Neural progenitor cell (in vitro differentiated cells): ENCODE measurements at regions not wholly inside any gene's neighbourhood (a gene's known extent, or its start where the extent isn't known, plus 50 kb on each side); places are given as distances from the start of the nearest gene placed in this dataset.

Experiments used
- DNase-seq: peaks from one replicate; pipeline ENCODE4 v3.0.0-alpha.2; 2016; ENCODE audit warnings: low spot score
- H2AFZ ChIP-seq: fragments of 200-600 bp; sonication (generic); replicated peaks from 2 replicates; pipeline ENCODE4 v1.6.1; 2016; ENCODE audit warnings: antibody characterized with exemption
- H3F3A ChIP-seq: fragments of 200-600 bp; sonication (generic); 2 replicates; pipeline ENCODE4 v1.6.1; 2016; ENCODE audit warnings: antibody characterized with exemption, low read depth
- H3K27ac ChIP-seq: fragments of 200-600 bp; sonication (generic); 2 replicates; pipeline ENCODE4 v1.5.1; 2016; ENCODE audit warnings: mild to moderate bottlenecking
- H3K27me3 ChIP-seq: fragments of 200-600 bp; sonication (generic); 2 replicates; pipeline ENCODE4 v1.6.1; 2016; ENCODE audit warnings: mild to moderate bottlenecking, moderate library complexity
- H3K36me3 ChIP-seq: fragments of 200-600 bp; sonication (generic); 2 replicates; pipeline ENCODE4 v1.5.1; 2016
- H3K4me1 ChIP-seq: fragments of 200-600 bp; sonication (generic); 2 replicates; pipeline ENCODE4 v1.6.1; 2016; ENCODE audit warnings: mixed run types
- H3K4me2 ChIP-seq: fragments of 200-600 bp; sonication (generic); 2 replicates; pipeline ENCODE4 v1.6.1; 2016
- H3K4me3 ChIP-seq: fragments of 200-600 bp; sonication (generic); 2 replicates; pipeline ENCODE4 v1.5.1; 2016
- H3K79me2 ChIP-seq: fragments of 200-600 bp; sonication (generic); 2 replicates; pipeline ENCODE4 v1.6.1; 2016; ENCODE audit warnings: low read depth
- H3K9ac ChIP-seq: fragments of 200-600 bp; sonication (generic); 2 replicates; pipeline ENCODE4 v1.6.1; 2016
- H3K9me3 ChIP-seq: fragments of 200-600 bp; sonication (generic); 2 replicates; pipeline ENCODE4 v1.5.1; 2016; ENCODE audit warnings: low read depth
- H4K20me1 ChIP-seq: fragments of 200-600 bp; sonication (generic); 2 replicates; pipeline ENCODE4 v1.6.1; 2016; ENCODE audit warnings: low read depth
- H3K27ac Mint-ChIP-seq: 3 replicates; pipeline ENCODE4 v1.8.0; 2021; ENCODE audit warnings: mixed read lengths
- H3K27me3 Mint-ChIP-seq: 2 replicates; pipeline ENCODE4 v1.8.0; 2022; ENCODE audit warnings: low read depth, mild to moderate bottlenecking, inconsistent platforms, moderate library complexity, mixed read lengths; ENCODE audit not compliant: insufficient read depth
- H3K36me3 Mint-ChIP-seq: 3 replicates; pipeline ENCODE4 v1.8.0; 2021; ENCODE audit warnings: mixed read lengths
- H3K4me1 Mint-ChIP-seq: 3 replicates; pipeline ENCODE4 v1.8.0; 2021; ENCODE audit warnings: mixed read lengths
- H3K4me3 Mint-ChIP-seq: 3 replicates; pipeline ENCODE4 v1.8.0; 2021; ENCODE audit warnings: mild to moderate bottlenecking, moderate library complexity, mixed read lengths
- H3K9me3 Mint-ChIP-seq: 3 replicates; pipeline ENCODE4 v1.8.0; 2020; ENCODE audit warnings: mixed read lengths
- EZH2 ChIP-seq: fragments of 200-600 bp; sonication (generic); IDR thresholded peaks from 2 replicates; pipeline ENCODE4 v1.6.1; 2017; ENCODE audit warnings: antibody characterized with exemption, mild to moderate bottlenecking, moderate library complexity
- EZH2phosphoT487 ChIP-seq: fragments of 200-600 bp; sonication (generic); IDR thresholded peaks from 2 replicates; pipeline ENCODE4 v1.6.1; 2017; ENCODE audit warnings: antibody characterized with exemption
- TF ChIP-seq, protein P1 (sequence below): fragments of 200-600 bp; sonication (generic); IDR thresholded peaks from 2 replicates; pipeline ENCODE4 v1.5.1; 2017; ENCODE audit warnings: antibody characterized with exemption, mild to moderate bottlenecking

DNA sequence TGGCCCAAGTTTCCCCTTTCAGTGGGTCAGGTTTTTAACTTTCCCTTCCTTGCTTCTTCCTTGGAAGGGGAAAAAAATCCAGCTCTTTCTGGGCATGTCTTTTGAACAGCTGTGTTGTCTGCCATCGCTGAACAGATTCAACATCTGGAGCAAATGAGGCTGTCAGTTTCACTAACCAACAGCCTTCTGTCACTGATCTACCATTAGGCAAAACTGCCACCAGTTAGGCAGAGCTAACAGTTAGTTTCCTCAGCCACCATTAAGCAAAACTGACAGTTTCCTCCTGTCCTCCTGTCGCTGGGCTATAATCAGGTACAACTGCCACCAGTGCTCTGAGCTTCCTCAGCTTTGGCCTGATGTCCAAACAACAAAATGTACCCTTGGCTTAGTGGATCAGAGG, 81.9 kb downstream of the NPTX2 start:
- no peak for DNase-seq
- Mint-ChIP-seq H3K4me1 (no peaks in the 10 kb centered on the region), H3K36me3 (no peaks in the 10 kb centered on the region), H3K4me3 (no peak overlapping the region), H3K27ac (no peak overlapping the region), H3K9me3 (peaks cover 8% of the 10 kb centered on the region), H3K27me3 (peaks cover 8% of the 10 kb centered on the region)
- Histone ChIP-seq H3K4me3 (no peak overlapping the region), H3K4me2 (no peak overlapping the region), H3K79me2 (no peaks in the 10 kb centered on the region), H3F3A (no peaks in the 10 kb centered on the region), H3K27ac (no peak overlapping the region), H3K9ac (no peak overlapping the region), H2AFZ (no peak overlapping the region), H3K36me3 (no peaks in the 10 kb centered on the region), H3K4me1 (no peaks in the 10 kb centered on the region), H3K9me3 (peaks cover 4% of the 10 kb centered on the region), H3K27me3 (peaks cover under 1% of the 10 kb centered on the region), H4K20me1 (no peaks in the 10 kb centered on the region)
- TF ChIP-seq EZH2phosphoT487 (no peak), EZH2 (no peak)

DNA sequence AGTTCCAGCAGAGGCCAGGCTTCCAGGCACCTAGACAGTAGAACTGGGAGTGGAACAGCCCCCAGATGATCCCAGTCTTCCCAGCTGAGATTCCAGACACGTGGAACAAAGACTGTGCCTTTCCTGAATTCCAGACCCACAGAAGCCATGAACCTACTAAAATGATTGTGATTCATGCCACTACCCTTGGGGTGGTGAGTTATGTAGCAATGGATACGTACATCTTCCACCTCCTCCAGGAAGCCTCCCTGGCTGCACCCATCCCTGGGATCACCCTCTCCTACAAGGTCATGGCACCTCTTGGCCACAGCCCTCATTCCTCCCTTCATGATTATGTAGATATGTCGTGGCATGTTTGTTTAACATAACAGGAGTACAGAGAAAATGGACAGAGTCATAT, 83.4 kb downstream of the NPTX2 start:
- no peaks in the 10 kb centered on the region for H3K79me2 ChIP-seq
- peaks cover 6% of the 10 kb centered on the region for H3K27me3 ChIP-seq
- no peaks in the 10 kb centered on the region for H3F3A ChIP-seq
- H3K4me3 ChIP-seq: no peak overlapping the region
- no peak overlapping the region for H3K27ac Mint-ChIP-seq
- H3K9me3 ChIP-seq: peaks cover 4% of the 10 kb centered on the region
- no peak for TF ChIP-seq EZH2
- TF ChIP-seq, protein P1, sequence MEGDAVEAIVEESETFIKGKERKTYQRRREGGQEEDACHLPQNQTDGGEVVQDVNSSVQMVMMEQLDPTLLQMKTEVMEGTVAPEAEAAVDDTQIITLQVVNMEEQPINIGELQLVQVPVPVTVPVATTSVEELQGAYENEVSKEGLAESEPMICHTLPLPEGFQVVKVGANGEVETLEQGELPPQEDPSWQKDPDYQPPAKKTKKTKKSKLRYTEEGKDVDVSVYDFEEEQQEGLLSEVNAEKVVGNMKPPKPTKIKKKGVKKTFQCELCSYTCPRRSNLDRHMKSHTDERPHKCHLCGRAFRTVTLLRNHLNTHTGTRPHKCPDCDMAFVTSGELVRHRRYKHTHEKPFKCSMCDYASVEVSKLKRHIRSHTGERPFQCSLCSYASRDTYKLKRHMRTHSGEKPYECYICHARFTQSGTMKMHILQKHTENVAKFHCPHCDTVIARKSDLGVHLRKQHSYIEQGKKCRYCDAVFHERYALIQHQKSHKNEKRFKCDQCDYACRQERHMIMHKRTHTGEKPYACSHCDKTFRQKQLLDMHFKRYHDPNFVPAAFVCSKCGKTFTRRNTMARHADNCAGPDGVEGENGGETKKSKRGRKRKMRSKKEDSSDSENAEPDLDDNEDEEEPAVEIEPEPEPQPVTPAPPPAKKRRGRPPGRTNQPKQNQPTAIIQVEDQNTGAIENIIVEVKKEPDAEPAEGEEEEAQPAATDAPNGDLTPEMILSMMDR: no peak
- no peak for TF ChIP-seq EZH2phosphoT487
- H3K36me3 ChIP-seq: no peaks in the 10 kb centered on the region
- H3K4me2 ChIP-seq: no peak overlapping the region
- no peak overlapping the region for H2AFZ ChIP-seq
- peaks cover 2% of the 10 kb centered on the region for H3K4me1 Mint-ChIP-seq
- no peak overlapping the region for H3K4me3 Mint-ChIP-seq
- no peak overlapping the region for H3K27ac ChIP-seq
- no peaks in the 10 kb centered on the region for H3K4me1 ChIP-seq
- peaks cover 8% of the 10 kb centered on the region for H3K9me3 Mint-ChIP-seq
- DNase-seq: no peak
- H4K20me1 ChIP-seq: no peaks in the 10 kb centered on the region
- no peak overlapping the region for H3K9ac ChIP-seq
- H3K36me3 Mint-ChIP-seq: no peaks in the 10 kb centered on the region
- H3K27me3 Mint-ChIP-seq: peaks cover 5% of the 10 kb centered on the region

DNA sequence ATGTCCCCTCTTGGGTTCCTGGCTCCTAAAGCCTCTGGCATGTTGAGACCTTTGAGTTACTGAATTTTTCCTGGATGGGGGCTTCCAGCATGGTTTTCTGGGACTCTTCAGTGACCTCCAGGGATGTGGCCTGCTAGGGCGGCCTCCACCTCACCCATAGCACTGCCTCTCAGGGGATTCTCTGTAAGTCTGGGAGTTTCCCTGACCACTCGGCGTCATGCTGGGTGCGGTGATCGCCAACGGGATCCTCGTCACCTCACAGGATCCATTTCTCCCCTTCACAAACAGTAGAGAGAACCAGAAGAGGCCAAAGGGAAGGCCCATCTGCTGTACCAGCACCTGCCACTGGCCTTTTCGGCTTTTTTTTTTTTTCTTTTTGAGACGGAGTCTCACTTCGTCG, 84.3 kb downstream of the NPTX2 start:
- Histone ChIP-seq H3K27me3 (peaks cover 15% of the 10 kb centered on the region), H3K4me1 (no peaks in the 10 kb centered on the region), H3K36me3 (no peaks in the 10 kb centered on the region), H3K27ac (no peak overlapping the region), H3K9me3 (peaks cover 3% of the 10 kb centered on the region), H3K4me3 (no peak overlapping the region), H2AFZ (no peak overlapping the region), H4K20me1 (no peaks in the 10 kb centered on the region), H3F3A (no peaks in the 10 kb centered on the region), H3K9ac (no peak overlapping the region), H3K4me2 (no peak overlapping the region), H3K79me2 (no peaks in the 10 kb centered on the region)
- DNase-seq: no peak
- no peaks in the 10 kb centered on the region for H3K36me3 Mint-ChIP-seq
- no peak overlapping the region for H3K27ac Mint-ChIP-seq
- H3K27me3 Mint-ChIP-seq: peaks cover 4% of the 10 kb centered on the region
- no peak for TF ChIP-seq EZH2
- TF ChIP-seq, protein P1: no peak
- TF ChIP-seq EZH2phosphoT487: no peak
- H3K4me3 Mint-ChIP-seq: no peak overlapping the region
- H3K9me3 Mint-ChIP-seq: peaks cover 5% of the 10 kb centered on the region
- H3K4me1 Mint-ChIP-seq: peaks cover 7% of the 10 kb centered on the region

DNA sequence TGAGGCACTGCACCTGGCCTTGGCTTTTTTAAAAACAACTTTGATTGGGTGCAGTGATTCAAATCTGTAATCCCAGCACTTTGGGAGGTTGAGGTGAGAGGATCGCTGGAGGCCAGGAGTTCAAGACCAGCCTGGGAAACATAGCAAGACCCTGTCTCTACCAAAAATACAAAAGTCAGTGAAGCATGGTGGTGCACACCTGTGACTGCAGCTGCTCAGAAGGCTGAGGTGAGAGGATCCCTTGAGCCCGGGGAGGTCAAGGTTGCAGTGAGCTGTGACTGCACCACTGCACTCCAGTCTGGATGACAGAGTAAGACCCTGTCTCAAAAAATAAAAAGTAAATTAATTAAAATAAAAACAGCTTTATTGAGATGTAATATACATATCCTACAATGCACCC, 84.9 kb downstream of the NPTX2 start:
- no peaks in the 10 kb centered on the region for H3F3A ChIP-seq
- H3K27ac Mint-ChIP-seq: no peak overlapping the region
- no peak overlapping the region for H3K4me2 ChIP-seq
- no peak overlapping the region for H3K27ac ChIP-seq
- H3K4me3 ChIP-seq: no peak overlapping the region
- H3K9me3 ChIP-seq: no peaks in the 10 kb centered on the region
- no peaks in the 10 kb centered on the region for H3K79me2 ChIP-seq
- H3K4me1 ChIP-seq: no peaks in the 10 kb centered on the region
- no peak for DNase-seq
- peaks cover 16% of the 10 kb centered on the region for H3K27me3 ChIP-seq
- H3K36me3 Mint-ChIP-seq: no peaks in the 10 kb centered on the region
- H3K4me1 Mint-ChIP-seq: peaks cover 7% of the 10 kb centered on the region
- no peaks in the 10 kb centered on the region for H4K20me1 ChIP-seq
- H3K36me3 ChIP-seq: no peaks in the 10 kb centered on the region
- H2AFZ ChIP-seq: no peak overlapping the region
- H3K9ac ChIP-seq: no peak overlapping the region
- peaks cover 2% of the 10 kb centered on the region for H3K9me3 Mint-ChIP-seq
- no peak overlapping the region for H3K4me3 Mint-ChIP-seq
- H3K27me3 Mint-ChIP-seq: peaks cover 3% of the 10 kb centered on the region
- TF ChIP-seq, protein P1: no peak
- no peak for TF ChIP-seq EZH2phosphoT487
- no peak for TF ChIP-seq EZH2
